ENCODE measurements at regions not wholly inside any gene's neighbourhood (a gene's known extent, or its start where the extent isn't known, plus 50 kb on each side); places are given as distances from the start of the nearest gene placed in this dataset.

- no peak for TF ChIP-seq CTCF (IDR thresholded peaks at IDR 0.05)
- no peak for TF ChIP-seq POLR2A (IDR thresholded peaks at IDR 0.05)
Observed at GRCh38 chr6:19928461-19928860, 91.3 kb downstream of the ID4 start.
